ENCODE measurements at regions not wholly inside any gene's neighbourhood (a gene's known extent, or its start where the extent isn't known, plus 50 kb on each side); places are given as distances from the start of the nearest gene placed in this dataset.

- TF ChIP-seq TP53 (CRISPR knock-in tag; IDR thresholded peaks at IDR 0.05) (no peak), CREM (CRISPR knock-in tag; IDR thresholded peaks at IDR 0.05) (no peak), SOX15 (CRISPR knock-in tag; IDR thresholded peaks at IDR 0.05) (no peak), NR3C1 (CRISPR knock-in tag; conservative IDR thresholded peaks at IDR 0.05; ENCODE audit: low read depth) (no peak), TCF7 (CRISPR knock-in tag; IDR thresholded peaks at IDR 0.05; ENCODE audit: low read depth) (no peak), ATF1 (CRISPR knock-in tag; IDR thresholded peaks at IDR 0.05) (no peak)
Observed at GRCh38 chr17:70865993-70866804, 696.9 kb downstream of the KCNJ2 start (continued).

DNA sequence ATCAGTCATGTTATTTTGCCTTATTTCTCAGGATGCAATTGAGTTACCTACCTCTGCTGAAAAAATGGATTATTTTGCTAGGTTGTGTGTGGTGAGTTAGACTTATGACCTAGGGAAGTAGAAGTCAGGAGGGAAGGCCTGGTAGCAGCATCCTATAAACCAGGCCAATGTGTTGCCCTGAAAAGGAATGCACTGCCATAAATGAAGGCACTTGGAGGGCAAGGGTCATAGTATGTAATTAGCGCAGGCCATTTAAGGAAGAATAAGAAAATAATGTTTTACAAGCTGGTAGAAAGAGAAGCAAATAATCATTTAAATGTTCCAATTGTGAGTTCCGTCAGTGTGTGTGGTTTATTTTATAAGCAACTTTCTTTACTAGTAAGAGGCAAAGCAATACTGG lies 698.8 kb downstream of the KCNJ2 start:
- no peaks in the 10 kb centered on the region; the same call in 1 of the 2 replicates for H3K27me3 Mint-ChIP-seq (ENCODE audit: low read depth)
- H3K4me1 Mint-ChIP-seq = peaks cover 21% of the 10 kb centered on the region
- H3K36me3 Mint-ChIP-seq = peaks cover 14% of the 10 kb centered on the region
- DNase-seq (ENCODE audit: low spot score) (no peak), ATAC-seq (no peak)
- CTCF ChIA-PET = no interaction called here
- no peak overlapping the region for H3K4me3 Mint-ChIP-seq
- H3K9me3 Mint-ChIP-seq = peaks cover 26% of the 10 kb centered on the region
- POLR2A ChIA-PET = no interaction called here
- no peak overlapping the region for H3K27ac Mint-ChIP-seq
- TF ChIP-seq ATF3 (CRISPR knock-in tag; conservative IDR thresholded peaks at IDR 0.05) (no peak), GRHL2 (CRISPR knock-in tag; IDR thresholded peaks at IDR 0.05; ENCODE audit: insufficient replicate concordance, severe bottlenecking) (no peak), ZNF512 (CRISPR knock-in tag; IDR thresholded peaks at IDR 0.05; ENCODE audit: borderline replicate concordance) (no peak), ETV6 (CRISPR knock-in tag; IDR thresholded peaks at IDR 0.05) (no peak), MLX (CRISPR knock-in tag; IDR thresholded peaks at IDR 0.05) (no peak), HMGA2 (CRISPR knock-in tag; IDR thresholded peaks at IDR 0.05) (no peak), OVOL2 (CRISPR knock-in tag; IDR thresholded peaks at IDR 0.05; ENCODE audit: borderline replicate concordance) (no peak), IRF1 (CRISPR knock-in tag; IDR thresholded peaks at IDR 0.05) (no peak), ZNF396 (CRISPR knock-in tag; IDR thresholded peaks at IDR 0.05; ENCODE audit: borderline replicate concordance) (no peak), CREB1 (CRISPR knock-in tag; IDR thresholded peaks at IDR 0.05) (no peak), MXD4 (CRISPR knock-in tag; IDR thresholded peaks at IDR 0.05; ENCODE audit: borderline replicate concordance) (no peak), CTCF (IDR thresholded peaks at IDR 0.05) (no peak), E2F1 (CRISPR knock-in tag; IDR thresholded peaks at IDR 0.05) (no peak)
- TF ChIP-seq, protein P1, sequence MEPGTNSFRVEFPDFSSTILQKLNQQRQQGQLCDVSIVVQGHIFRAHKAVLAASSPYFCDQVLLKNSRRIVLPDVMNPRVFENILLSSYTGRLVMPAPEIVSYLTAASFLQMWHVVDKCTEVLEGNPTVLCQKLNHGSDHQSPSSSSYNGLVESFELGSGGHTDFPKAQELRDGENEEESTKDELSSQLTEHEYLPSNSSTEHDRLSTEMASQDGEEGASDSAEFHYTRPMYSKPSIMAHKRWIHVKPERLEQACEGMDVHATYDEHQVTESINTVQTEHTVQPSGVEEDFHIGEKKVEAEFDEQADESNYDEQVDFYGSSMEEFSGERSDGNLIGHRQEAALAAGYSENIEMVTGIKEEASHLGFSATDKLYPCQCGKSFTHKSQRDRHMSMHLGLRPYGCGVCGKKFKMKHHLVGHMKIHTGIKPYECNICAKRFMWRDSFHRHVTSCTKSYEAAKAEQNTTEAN (CRISPR knock-in tag; IDR thresholded peaks at IDR 0.05) = no peak
- TF ChIP-seq, protein P2, sequence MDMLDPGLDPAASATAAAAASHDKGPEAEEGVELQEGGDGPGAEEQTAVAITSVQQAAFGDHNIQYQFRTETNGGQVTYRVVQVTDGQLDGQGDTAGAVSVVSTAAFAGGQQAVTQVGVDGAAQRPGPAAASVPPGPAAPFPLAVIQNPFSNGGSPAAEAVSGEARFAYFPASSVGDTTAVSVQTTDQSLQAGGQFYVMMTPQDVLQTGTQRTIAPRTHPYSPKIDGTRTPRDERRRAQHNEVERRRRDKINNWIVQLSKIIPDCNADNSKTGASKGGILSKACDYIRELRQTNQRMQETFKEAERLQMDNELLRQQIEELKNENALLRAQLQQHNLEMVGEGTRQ (CRISPR knock-in tag; IDR thresholded peaks at IDR 0.05) = no peak
